ENCODE measurements at regions not wholly inside any gene's neighbourhood (a gene's known extent, or its start where the extent isn't known, plus 50 kb on each side); places are given as distances from the start of the nearest gene placed in this dataset.

DNA sequence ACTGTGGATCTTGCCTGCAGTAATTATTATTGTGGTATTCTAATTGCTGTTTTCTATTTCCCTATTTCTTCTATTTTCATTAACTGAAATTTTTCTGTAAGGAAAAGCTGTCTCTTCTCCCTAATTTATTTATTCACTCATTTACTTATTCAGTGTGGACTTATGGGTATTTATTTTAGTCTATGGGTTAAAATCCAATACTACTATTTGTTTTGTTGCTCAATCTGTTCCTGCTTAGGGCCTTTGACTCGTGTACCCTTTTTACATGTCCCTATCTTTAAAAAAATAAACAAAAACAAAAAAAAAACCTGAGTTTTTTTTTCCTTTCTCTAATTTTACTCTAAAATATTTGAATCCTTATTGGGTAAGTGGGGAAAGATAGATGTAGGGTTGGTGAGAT, 166.2 kb upstream of the IVNS1ABP start:
- TF ChIP-seq ARNTL (CRISPR knock-in tag; IDR thresholded peaks at IDR 0.05; ENCODE audit: borderline replicate concordance, low read depth) (no peak), SNAI2 (CRISPR knock-in tag; IDR thresholded peaks at IDR 0.05) (no peak), ESRRG (CRISPR knock-in tag; IDR thresholded peaks at IDR 0.05) (no peak)
- TF ChIP-seq, protein P1, sequence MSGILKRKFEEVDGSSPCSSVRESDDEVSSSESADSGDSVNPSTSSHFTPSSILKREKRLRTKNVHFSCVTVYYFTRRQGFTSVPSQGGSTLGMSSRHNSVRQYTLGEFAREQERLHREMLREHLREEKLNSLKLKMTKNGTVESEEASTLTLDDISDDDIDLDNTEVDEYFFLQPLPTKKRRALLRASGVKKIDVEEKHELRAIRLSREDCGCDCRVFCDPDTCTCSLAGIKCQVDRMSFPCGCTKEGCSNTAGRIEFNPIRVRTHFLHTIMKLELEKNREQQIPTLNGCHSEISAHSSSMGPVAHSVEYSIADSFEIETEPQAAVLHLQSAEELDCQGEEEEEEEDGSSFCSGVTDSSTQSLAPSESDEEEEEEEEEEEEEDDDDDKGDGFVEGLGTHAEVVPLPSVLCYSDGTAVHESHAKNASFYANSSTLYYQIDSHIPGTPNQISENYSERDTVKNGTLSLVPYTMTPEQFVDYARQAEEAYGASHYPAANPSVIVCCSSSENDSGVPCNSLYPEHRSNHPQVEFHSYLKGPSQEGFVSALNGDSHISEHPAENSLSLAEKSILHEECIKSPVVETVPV (CRISPR knock-in tag; IDR thresholded peaks at IDR 0.05), result no peak
- TF ChIP-seq, protein P2, sequence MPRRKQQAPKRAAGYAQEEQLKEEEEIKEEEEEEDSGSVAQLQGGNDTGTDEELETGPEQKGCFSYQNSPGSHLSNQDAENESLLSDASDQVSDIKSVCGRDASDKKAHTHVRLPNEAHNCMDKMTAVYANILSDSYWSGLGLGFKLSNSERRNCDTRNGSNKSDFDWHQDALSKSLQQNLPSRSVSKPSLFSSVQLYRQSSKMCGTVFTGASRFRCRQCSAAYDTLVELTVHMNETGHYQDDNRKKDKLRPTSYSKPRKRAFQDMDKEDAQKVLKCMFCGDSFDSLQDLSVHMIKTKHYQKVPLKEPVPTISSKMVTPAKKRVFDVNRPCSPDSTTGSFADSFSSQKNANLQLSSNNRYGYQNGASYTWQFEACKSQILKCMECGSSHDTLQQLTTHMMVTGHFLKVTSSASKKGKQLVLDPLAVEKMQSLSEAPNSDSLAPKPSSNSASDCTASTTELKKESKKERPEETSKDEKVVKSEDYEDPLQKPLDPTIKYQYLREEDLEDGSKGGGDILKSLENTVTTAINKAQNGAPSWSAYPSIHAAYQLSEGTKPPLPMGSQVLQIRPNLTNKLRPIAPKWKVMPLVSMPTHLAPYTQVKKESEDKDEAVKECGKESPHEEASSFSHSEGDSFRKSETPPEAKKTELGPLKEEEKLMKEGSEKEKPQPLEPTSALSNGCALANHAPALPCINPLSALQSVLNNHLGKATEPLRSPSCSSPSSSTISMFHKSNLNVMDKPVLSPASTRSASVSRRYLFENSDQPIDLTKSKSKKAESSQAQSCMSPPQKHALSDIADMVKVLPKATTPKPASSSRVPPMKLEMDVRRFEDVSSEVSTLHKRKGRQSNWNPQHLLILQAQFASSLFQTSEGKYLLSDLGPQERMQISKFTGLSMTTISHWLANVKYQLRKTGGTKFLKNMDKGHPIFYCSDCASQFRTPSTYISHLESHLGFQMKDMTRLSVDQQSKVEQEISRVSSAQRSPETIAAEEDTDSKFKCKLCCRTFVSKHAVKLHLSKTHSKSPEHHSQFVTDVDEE (CRISPR knock-in tag; IDR thresholded peaks at IDR 0.05), result no peak
- no peak for ATAC-seq

DNA sequence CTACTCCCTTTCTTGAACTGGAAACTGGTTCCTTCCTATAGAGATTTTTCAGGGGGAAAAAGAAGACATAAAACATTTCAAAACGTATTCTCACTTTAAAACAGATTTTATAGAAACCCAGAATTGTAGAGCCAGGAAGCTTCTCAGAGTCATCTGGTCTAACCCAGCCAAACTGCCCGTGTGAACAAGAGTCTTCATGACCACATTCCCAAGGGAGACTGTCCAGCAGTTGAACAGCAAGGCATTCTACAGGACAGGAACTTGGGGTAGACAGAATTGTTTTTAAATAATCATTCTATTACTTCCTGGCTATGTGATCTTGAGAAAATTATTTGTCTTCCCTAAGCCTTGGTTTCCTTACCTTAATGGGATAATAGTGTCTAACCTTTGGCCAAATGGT, 163.5 kb upstream of the IVNS1ABP start:
- no peak for ATAC-seq
- TF ChIP-seq ARNTL (CRISPR knock-in tag; IDR thresholded peaks at IDR 0.05; ENCODE audit: borderline replicate concordance, low read depth) (no peak), CSDC2 (CRISPR knock-in tag; IDR thresholded peaks at IDR 0.05) (no peak)
- TF ChIP-seq, protein P1 (CRISPR knock-in tag; IDR thresholded peaks at IDR 0.05), result no peak

DNA sequence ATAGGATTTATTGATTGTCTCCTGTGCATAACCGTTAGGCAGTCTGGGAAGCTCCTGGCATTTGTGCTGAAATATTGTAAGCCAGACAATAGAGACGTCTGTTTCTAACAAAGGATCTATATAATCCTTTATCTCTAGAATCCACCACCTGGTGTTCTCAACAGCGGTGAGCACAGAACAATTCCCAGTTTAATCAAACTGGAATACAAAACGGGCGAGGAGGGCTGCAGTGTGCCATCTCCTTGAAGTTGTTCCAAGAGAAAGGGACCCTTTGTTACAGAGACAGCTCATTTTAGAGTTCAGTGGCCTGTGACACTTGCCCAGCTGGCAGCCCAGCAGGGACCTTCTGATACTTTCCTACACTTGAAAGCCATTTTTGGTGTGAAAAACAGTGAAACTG, 162.8 kb upstream of the IVNS1ABP start:
- TF ChIP-seq, protein P2 (CRISPR knock-in tag; IDR thresholded peaks at IDR 0.05), result no peak
- TF ChIP-seq SNAI2 (CRISPR knock-in tag; IDR thresholded peaks at IDR 0.05) (no peak), BACH2 (CRISPR knock-in tag; IDR thresholded peaks at IDR 0.05; ENCODE audit: borderline replicate concordance) (no peak), ZNF8 (CRISPR knock-in tag; IDR thresholded peaks at IDR 0.05) (no peak), ZFP3 (CRISPR knock-in tag; IDR thresholded peaks at IDR 0.05) (no peak), OSR1 (CRISPR knock-in tag; IDR thresholded peaks at IDR 0.05) (no peak), ESRRG (CRISPR knock-in tag; IDR thresholded peaks at IDR 0.05) (no peak), CSDC2 (CRISPR knock-in tag; IDR thresholded peaks at IDR 0.05) (no peak), TOX (CRISPR knock-in tag; IDR thresholded peaks at IDR 0.05; ENCODE audit: borderline replicate concordance) (no peak), ZFP30 (CRISPR knock-in tag; IDR thresholded peaks at IDR 0.05) (no peak)
- TF ChIP-seq, protein P3, sequence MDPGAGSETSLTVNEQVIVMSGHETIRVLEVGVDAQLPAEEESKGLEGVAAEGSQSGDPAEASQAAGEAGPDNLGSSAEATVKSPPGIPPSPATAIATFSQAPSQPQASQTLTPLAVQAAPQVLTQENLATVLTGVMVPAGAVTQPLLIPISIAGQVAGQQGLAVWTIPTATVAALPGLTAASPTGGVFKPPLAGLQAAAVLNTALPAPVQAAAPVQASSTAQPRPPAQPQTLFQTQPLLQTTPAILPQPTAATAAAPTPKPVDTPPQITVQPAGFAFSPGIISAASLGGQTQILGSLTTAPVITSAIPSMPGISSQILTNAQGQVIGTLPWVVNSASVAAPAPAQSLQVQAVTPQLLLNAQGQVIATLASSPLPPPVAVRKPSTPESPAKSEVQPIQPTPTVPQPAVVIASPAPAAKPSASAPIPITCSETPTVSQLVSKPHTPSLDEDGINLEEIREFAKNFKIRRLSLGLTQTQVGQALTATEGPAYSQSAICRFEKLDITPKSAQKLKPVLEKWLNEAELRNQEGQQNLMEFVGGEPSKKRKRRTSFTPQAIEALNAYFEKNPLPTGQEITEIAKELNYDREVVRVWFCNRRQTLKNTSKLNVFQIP (CRISPR knock-in tag; IDR thresholded peaks at IDR 0.05; ENCODE audit: borderline replicate concordance, low read depth), result no peak
- TF ChIP-seq, protein P1 (CRISPR knock-in tag; IDR thresholded peaks at IDR 0.05), result no peak
- TF ChIP-seq, protein P4, sequence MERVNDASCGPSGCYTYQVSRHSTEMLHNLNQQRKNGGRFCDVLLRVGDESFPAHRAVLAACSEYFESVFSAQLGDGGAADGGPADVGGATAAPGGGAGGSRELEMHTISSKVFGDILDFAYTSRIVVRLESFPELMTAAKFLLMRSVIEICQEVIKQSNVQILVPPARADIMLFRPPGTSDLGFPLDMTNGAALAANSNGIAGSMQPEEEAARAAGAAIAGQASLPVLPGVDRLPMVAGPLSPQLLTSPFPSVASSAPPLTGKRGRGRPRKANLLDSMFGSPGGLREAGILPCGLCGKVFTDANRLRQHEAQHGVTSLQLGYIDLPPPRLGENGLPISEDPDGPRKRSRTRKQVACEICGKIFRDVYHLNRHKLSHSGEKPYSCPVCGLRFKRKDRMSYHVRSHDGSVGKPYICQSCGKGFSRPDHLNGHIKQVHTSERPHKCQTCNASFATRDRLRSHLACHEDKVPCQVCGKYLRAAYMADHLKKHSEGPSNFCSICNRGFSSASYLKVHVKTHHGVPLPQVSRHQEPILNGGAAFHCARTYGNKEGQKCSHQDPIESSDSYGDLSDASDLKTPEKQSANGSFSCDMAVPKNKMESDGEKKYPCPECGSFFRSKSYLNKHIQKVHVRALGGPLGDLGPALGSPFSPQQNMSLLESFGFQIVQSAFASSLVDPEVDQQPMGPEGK (CRISPR knock-in tag; IDR thresholded peaks at IDR 0.05; ENCODE audit: borderline replicate concordance), result no peak
- no peak for ATAC-seq

Data from SK-N-SH treated with all-trans-retinoic acid at 6 μM for 48 hours (cell line).